Psoas muscle (tissue), 7 donors: ENCODE measurements at regions not wholly inside any gene's neighbourhood (a gene's known extent, or its start where the extent isn't known, plus 50 kb on each side); places are given as distances from the start of the nearest gene placed in this dataset.

ENCODE experiments used
- ATAC-seq, 4 donors: fragments of 200-7000 bp; cut with Tn5 transposase; one replicate each; pipeline ENCODE4 v1.9.1; 2020; ENCODE audit warnings: moderate library complexity in 3 of 4, mild to moderate bottlenecking in 2 of 4
- DNase-seq, 2 donors: peaks; one replicate each; pipeline ENCODE4 v3.0.0-alpha.2; 2020
- H3K27ac ChIP-seq: fragments of 200-600 bp; one replicate; pipeline ENCODE4 v1.8.0; 2022
- H3K27me3 ChIP-seq, 3 donors: fragments of 200-600 bp in 1 of 3; one replicate each; pipeline versions ENCODE4 v1.6.1 to v1.8.0; 2013 to 2022; ENCODE audit warnings: low read length in 2 of 3, mild to moderate bottlenecking in 2 of 3, moderate library complexity in 1 of 3; ENCODE audit not compliant: insufficient read depth in 3 of 3
- H3K36me3 ChIP-seq, 2 donors: fragments of 200-600 bp in 1 of 2; one replicate each; pipeline versions ENCODE4 v1.6.1 to v1.8.0; 2013 to 2022; ENCODE audit warnings: low read depth in 1 of 2, mild to moderate bottlenecking in 1 of 2, moderate library complexity in 1 of 2; ENCODE audit not compliant: insufficient read depth in 1 of 2
- H3K4me1 ChIP-seq: fragments of 200-600 bp; one replicate; pipeline ENCODE4 v1.8.0; 2022
- H3K4me3 ChIP-seq: fragments of 200-600 bp; one replicate; pipeline ENCODE4 v1.8.0; 2022; ENCODE audit warnings: mild to moderate bottlenecking
- H3K9me3 ChIP-seq: fragments of 200-600 bp; one replicate; pipeline ENCODE4 v1.8.0; 2022
- WGBS, 3 donors: extraction: QIAGEN DNeasy Blood & Tissue Kit; methylation state at CpG; one replicate each; pipeline versions ENCODE4 v1.1.6 to v1.1.7; 2013; 5-methylcytosine and 5-hydroxymethylcytosine counted together
- intact Hi-C, 2 donors: fragments of 100-400 bp; cut with DNase I; formaldehyde crosslinking; loops; one replicate each; pipeline versions ENCODE4 v1.11.0 to v1.14.2; 2022
- TF ChIP-seq, protein P1 (sequence below): fragments of 200-600 bp; IDR thresholded peaks from one replicate; pipeline ENCODE4 v1.8.0; 2022; ENCODE audit warnings: antibody characterized with exemption
- donor health status: healthy with polysubstance abuse.
- donor health status: DM: no; HTN: no; CAD: no; lungs with moderate emphysema.
- donor health status: Bipolar disorder and iron deficiency.
- donor health status: healthy.
- donor health status: DM: yes; HTN: yes; CAD: no.
- donor health status: DM: no; HTN: no; CAD: no.
- donor health status: DM: yes; HTN: yes; CAD: no.

DNA sequence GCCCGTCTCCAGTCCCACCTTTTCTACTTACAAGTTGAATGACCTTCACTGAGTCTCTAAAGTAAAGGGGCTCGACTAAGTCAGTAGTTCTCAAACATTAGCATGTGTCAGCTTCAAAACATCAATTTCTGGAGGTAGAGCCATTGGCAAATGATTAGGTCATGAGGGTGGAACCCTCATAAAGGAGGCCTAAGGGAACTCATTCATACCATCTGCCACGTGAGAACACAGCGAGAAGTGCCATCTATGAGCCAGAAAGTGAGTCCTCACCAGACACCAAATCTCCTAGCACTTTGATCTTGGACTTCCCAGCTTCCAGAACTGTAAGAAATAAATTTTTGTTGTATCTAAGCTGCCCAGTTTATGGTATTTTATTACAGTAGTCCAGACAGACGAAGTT lies 129.8 kb downstream of the MEX3B start:
- Histone ChIP-seq H3K9me3 (peaks cover 11% of the 10 kb centered on the region), H3K27me3 (no peaks in the 10 kb centered on the region), H3K4me3 (no peak overlapping the region), H3K4me1 (peaks cover 16% of the 10 kb centered on the region), H3K36me3 (no peaks in the 10 kb centered on the region), H3K27ac (no peak overlapping the region)
- DNase-seq, result no peak
- intact Hi-C loops, result no loop called here
- no peak for ATAC-seq
- TF ChIP-seq, protein P1, sequence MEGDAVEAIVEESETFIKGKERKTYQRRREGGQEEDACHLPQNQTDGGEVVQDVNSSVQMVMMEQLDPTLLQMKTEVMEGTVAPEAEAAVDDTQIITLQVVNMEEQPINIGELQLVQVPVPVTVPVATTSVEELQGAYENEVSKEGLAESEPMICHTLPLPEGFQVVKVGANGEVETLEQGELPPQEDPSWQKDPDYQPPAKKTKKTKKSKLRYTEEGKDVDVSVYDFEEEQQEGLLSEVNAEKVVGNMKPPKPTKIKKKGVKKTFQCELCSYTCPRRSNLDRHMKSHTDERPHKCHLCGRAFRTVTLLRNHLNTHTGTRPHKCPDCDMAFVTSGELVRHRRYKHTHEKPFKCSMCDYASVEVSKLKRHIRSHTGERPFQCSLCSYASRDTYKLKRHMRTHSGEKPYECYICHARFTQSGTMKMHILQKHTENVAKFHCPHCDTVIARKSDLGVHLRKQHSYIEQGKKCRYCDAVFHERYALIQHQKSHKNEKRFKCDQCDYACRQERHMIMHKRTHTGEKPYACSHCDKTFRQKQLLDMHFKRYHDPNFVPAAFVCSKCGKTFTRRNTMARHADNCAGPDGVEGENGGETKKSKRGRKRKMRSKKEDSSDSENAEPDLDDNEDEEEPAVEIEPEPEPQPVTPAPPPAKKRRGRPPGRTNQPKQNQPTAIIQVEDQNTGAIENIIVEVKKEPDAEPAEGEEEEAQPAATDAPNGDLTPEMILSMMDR, result no peak
- WGBS, 3 donors, result 75 to 84% (median 82%) methylated on average over 5 of the region's 5 CpGs

DNA sequence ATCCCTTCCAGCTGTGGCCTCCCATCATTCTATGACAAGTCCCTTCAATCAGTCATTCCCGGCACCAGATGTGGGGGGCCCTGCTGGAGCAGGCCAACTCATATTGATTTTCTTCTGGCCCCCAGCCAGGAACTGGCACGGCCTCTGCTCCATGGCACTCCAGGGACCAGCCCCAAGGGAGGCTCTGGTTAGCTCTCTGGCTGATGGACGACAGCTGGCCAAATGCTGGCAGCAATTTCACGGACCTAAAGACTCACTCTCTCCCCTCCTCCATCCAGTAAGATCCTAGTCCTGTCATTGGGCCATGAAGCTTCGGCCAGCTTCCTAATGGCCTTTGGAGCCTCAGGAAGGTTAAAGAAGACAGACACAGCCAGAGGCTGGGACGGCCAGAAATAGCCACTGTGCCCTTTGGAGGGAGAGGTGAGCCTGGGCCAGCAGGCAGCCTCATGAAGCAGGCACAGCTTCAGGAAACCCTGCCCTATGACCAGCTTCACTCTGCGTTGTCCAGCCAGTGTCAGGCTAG lies 131.0 kb downstream of the MEX3B start:
- H3K9me3 ChIP-seq, result peaks cover 5% of the 10 kb centered on the region
- DNase-seq (peak; percentile 29 to 60), ATAC-seq (peak; percentile 76 to 94 (median 90))
- H3K27me3 ChIP-seq, result no peaks in the 10 kb centered on the region
- H3K4me3 ChIP-seq, result no peak overlapping the region
- intact Hi-C loops, result no loop called here
- H3K36me3 ChIP-seq, result no peaks in the 10 kb centered on the region
- H3K4me1 ChIP-seq, result peaks cover 21% of the 10 kb centered on the region
- TF ChIP-seq, protein P1, result no peak
- WGBS, 3 donors, result 12 to 17% (median 12%) methylated on average over 7 of the region's 7 CpGs
- peak overlapping the region; percentile 26 for H3K27ac ChIP-seq

- ATAC-seq (peak in 3 of 4 donors; percentile 15 to 32 (median 15)), DNase-seq (no peak)
- intact Hi-C loops, result no loop called here
- TF ChIP-seq, protein P1, result no peak
- WGBS, 3 donors, result 20 to 46% (median 37%) methylated on average over 3 of the region's 3 CpGs
- H3K27me3 ChIP-seq, result no peaks in the 10 kb centered on the region
- H3K9me3 ChIP-seq, result peaks cover 5% of the 10 kb centered on the region
- no peak overlapping the region for H3K4me3 ChIP-seq
- H3K4me1 ChIP-seq, result peaks cover 21% of the 10 kb centered on the region
- H3K36me3 ChIP-seq, result no peaks in the 10 kb centered on the region
- peak overlapping the region; percentile 26 for H3K27ac ChIP-seq
Observed at GRCh38 chr15:81914333-81914732, 131.5 kb downstream of the MEX3B start.

DNA sequence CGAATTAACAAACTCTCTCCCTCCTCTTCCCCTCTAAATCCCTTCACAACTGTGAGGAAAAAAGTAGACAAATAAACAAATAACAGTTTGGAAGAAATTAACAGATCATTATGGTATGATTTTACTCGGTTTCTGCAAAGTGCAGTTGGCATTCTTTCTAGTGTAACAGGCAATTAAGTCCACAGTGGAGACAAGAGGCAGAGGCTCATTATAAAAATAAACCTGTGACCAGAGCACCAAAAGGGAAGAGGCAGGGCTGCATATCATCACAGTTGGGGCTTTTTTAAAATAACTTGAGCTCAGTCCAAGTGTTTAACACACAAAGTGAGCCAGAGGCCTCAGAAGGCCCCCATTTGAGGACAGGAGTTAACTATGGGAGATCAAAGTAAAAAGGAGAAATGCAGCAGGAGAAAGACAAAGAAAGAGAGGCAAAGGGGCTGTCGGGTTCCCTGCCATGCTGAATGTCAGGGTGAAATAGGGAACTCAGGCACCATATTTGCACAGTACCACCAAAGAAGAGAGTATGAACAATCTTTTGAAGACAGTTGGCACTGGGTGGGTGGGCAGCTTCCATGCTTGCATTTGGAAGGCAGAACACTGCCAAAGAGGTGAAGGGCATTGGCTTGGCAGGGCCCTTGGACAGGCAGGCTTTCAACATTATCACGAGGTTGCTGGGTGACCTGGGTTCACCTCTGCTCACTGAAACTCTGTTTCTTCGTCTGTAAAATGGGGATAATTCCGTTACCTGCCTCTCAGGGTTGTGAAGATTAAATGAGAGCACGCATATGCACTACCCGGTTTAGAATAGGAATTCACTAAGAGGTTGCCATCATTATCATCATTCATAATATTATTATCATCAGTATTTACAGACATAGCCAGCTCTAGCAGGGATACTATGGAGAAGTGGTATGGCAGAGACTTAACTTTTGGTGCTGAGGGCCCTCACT lies 134.5 kb downstream of the MEX3B start:
- 53 to 62% (median 57%) methylated on average over 8 of the region's 8 CpGs for WGBS, 3 donors
- ATAC-seq (no peak), DNase-seq (no peak)
- TF ChIP-seq, protein P1, result no peak
- Histone ChIP-seq H3K4me3 (no peak overlapping the region), H3K27me3 (no peaks in the 10 kb centered on the region), H3K4me1 (peaks cover 21% of the 10 kb centered on the region), H3K27ac (no peak overlapping the region), H3K36me3 (no peaks in the 10 kb centered on the region), H3K9me3 (no peaks in the 10 kb centered on the region)
- intact Hi-C loops, result no loop called here
